PFSK-1 (cell line): ENCODE measurements at regions not wholly inside any gene's neighbourhood (a gene's known extent, or its start where the extent isn't known, plus 50 kb on each side); places are given as distances from the start of the nearest gene placed in this dataset.

Source experiments
- FOXP2 ChIP-seq: optimal IDR thresholded peaks from 2 replicates; pipeline ENCODE3; 2011; ENCODE audit warnings: borderline replicate concordance, control low read depth, inconsistent platforms; ENCODE audit not compliant: insufficient read depth; ENCODE audit errors: extremely low read length, extremely low read depth
- POLR2AphosphoS5 ChIP-seq: IDR thresholded peaks from 2 replicates; pipeline ENCODE4 v1.6.1; 2012; ENCODE audit warnings: low read depth, mild to moderate bottlenecking, control low read depth, low read length, moderate library complexity
- SIN3A ChIP-seq: IDR thresholded peaks from 2 replicates; pipeline ENCODE4 v1.6.1; 2012; ENCODE audit warnings: mild to moderate bottlenecking, low read length, moderate library complexity, borderline replicate concordance; ENCODE audit not compliant: insufficient read depth
- TAF1 ChIP-seq: IDR thresholded peaks from 2 replicates; pipeline ENCODE4 v1.6.1; 2012; ENCODE audit warnings: low read length, control low read depth, borderline replicate concordance; ENCODE audit not compliant: insufficient read depth
- TF ChIP-seq, protein P1 (sequence below), 2 experiments: IDR thresholded peaks; 2 replicates each; pipeline versions ENCODE4 v1.6.1 to v1.8.0; 2011 to 2012; ENCODE audit warnings: low read depth in 2 of 2, low read length in 2 of 2, control low read depth in 1 of 2, inconsistent platforms in 1 of 2, mild to moderate bottlenecking in 1 of 2, moderate library complexity in 1 of 2; ENCODE audit not compliant: insufficient read depth in 1 of 2

GRCh38 chr3:15973414-15973813 is 175.6 kb upstream of the ANKRD28 start:
- no peak for TF ChIP-seq POLR2AphosphoS5
- TF ChIP-seq, protein P1, sequence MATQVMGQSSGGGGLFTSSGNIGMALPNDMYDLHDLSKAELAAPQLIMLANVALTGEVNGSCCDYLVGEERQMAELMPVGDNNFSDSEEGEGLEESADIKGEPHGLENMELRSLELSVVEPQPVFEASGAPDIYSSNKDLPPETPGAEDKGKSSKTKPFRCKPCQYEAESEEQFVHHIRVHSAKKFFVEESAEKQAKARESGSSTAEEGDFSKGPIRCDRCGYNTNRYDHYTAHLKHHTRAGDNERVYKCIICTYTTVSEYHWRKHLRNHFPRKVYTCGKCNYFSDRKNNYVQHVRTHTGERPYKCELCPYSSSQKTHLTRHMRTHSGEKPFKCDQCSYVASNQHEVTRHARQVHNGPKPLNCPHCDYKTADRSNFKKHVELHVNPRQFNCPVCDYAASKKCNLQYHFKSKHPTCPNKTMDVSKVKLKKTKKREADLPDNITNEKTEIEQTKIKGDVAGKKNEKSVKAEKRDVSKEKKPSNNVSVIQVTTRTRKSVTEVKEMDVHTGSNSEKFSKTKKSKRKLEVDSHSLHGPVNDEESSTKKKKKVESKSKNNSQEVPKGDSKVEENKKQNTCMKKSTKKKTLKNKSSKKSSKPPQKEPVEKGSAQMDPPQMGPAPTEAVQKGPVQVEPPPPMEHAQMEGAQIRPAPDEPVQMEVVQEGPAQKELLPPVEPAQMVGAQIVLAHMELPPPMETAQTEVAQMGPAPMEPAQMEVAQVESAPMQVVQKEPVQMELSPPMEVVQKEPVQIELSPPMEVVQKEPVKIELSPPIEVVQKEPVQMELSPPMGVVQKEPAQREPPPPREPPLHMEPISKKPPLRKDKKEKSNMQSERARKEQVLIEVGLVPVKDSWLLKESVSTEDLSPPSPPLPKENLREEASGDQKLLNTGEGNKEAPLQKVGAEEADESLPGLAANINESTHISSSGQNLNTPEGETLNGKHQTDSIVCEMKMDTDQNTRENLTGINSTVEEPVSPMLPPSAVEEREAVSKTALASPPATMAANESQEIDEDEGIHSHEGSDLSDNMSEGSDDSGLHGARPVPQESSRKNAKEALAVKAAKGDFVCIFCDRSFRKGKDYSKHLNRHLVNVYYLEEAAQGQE (IDR thresholded peaks at IDR 0.05; ENCODE audit: insufficient read depth in 1 of 2, low read depth in 2 of 2, low read length in 2 of 2): no peak
- no peak for TF ChIP-seq FOXP2
- no peak for TF ChIP-seq SIN3A
- no peak for TF ChIP-seq TAF1

DNA sequence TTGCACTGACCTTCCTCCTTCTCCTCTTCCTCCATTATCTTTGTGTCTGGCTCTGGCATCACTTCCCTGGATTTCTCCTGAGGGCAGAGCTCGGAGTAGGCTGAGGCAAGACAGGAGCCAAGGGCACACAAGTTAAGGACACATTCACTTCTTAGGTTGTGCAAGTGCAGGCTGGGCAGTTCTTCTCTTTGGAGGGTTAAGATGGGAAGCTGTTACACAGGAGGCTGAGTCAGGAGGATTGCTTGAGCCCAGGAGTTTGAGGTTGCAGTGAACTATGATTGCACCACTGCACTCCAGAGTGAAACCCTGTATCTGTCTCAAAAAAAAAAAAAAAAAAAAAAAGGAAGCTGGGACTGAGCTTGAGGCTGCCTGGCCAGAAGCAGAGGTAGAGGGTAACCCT is 176.2 kb upstream of the ANKRD28 start:
- TF ChIP-seq FOXP2 (no peak), TAF1 (no peak), SIN3A (no peak), POLR2AphosphoS5 (no peak)
- TF ChIP-seq, protein P1 (IDR thresholded peaks at IDR 0.05; ENCODE audit: insufficient read depth in 1 of 2, low read depth in 2 of 2, low read length in 2 of 2): no peak

DNA sequence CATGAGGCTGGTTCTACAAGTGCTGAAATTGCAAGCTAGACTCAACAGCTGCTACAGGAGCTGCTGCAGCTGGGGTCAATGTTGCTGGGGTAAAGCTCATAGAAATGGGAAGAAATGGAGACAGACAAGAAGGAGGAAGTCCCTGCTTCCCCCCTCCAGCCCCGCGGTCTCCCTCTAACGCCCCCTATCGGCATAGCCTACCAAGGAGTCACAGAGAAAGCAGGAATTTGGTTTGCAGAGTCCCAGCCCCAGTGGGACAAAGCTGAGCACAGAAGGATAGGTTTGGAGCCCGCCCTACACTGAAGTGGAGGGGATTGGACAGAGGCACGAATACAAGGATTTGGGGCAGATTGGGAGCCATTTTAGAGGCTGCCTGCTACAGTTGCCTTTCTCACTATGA is 176.9 kb upstream of the ANKRD28 start:
- no peak for TF ChIP-seq SIN3A
- no peak for TF ChIP-seq FOXP2
- TF ChIP-seq POLR2AphosphoS5: no peak
- TF ChIP-seq, protein P1 (IDR thresholded peaks at IDR 0.05; ENCODE audit: insufficient read depth in 1 of 2, low read depth in 2 of 2, low read length in 2 of 2): no peak
- no peak for TF ChIP-seq TAF1

- TF ChIP-seq POLR2AphosphoS5: no peak
- TF ChIP-seq FOXP2: no peak
- TF ChIP-seq TAF1: no peak
- TF ChIP-seq SIN3A: no peak
- TF ChIP-seq, protein P1 (IDR thresholded peaks at IDR 0.05; ENCODE audit: insufficient read depth in 1 of 2, low read depth in 2 of 2, low read length in 2 of 2): no peak
These were observed 178.7 kb upstream of the ANKRD28 start for GRCh38 chr3:15976524-15976923.

GRCh38 chr3:15977090-15977489 is 179.3 kb upstream of the ANKRD28 start:
- TF ChIP-seq TAF1 (no peak), FOXP2 (no peak), SIN3A (no peak), POLR2AphosphoS5 (no peak)
- TF ChIP-seq, protein P1 (IDR thresholded peaks at IDR 0.05; ENCODE audit: insufficient read depth in 1 of 2, low read depth in 2 of 2, low read length in 2 of 2): no peak
